GM19025 (cell line): ENCODE measurements at regions not wholly inside any gene's neighbourhood (a gene's known extent, or its start where the extent isn't known, plus 50 kb on each side); places are given as distances from the start of the nearest gene placed in this dataset.
"Not testable (repeated sequence)": the region's sequence is repeated elsewhere in the genome, so short reads cannot be mapped to it uniquely, and the experiment has no call there.

Experiments
- ATAC-seq: cut with Tn5 transposase; IDR thresholded peaks from one replicate; pipeline ENCODE4 v1.9.1; 2021; ENCODE audit warnings: mild to moderate bottlenecking, low read depth, moderate library complexity; ENCODE audit not compliant: unreplicated experiment

- no peak for ATAC-seq
These were observed 264.9 kb upstream of the C1orf174 start for GRCh38 chr1:4164965-4165364.

GRCh38 chr1:4165686-4166300 is 265.7 kb upstream of the C1orf174 start:
- no peak for ATAC-seq

GRCh38 chr1:4166713-4167112 is 266.6 kb upstream of the C1orf174 start:
- no peak for ATAC-seq

- no peak for ATAC-seq
These were observed 269.9 kb upstream of the C1orf174 start for GRCh38 chr1:4169991-4170390.

GRCh38 chr1:4170548-4171340 is 270.7 kb upstream of the C1orf174 start:
- no peak for ATAC-seq

GRCh38 chr1:4171480-4172450 is 271.7 kb upstream of the C1orf174 start:
- ATAC-seq = no peak

- no peak for ATAC-seq
These were observed 272.9 kb upstream of the C1orf174 start for GRCh38 chr1:4172644-4173599.

GRCh38 chr1:4173731-4174130 is 273.7 kb upstream of the C1orf174 start:
- ATAC-seq = no peak

- ATAC-seq = no peak
These were observed 274.5 kb upstream of the C1orf174 start for GRCh38 chr1:4174291-4175200.

GRCh38 chr1:4175566-4176405 is 275.7 kb upstream of the C1orf174 start:
- no peak for ATAC-seq

GRCh38 chr1:4176841-4177240 is 276.8 kb upstream of the C1orf174 start:
- no peak for ATAC-seq

GRCh38 chr1:4177425-4178150 is 277.5 kb upstream of the C1orf174 start:
- ATAC-seq = no peak

- no peak for ATAC-seq
These were observed 278.5 kb upstream of the C1orf174 start for GRCh38 chr1:4178501-4179113.

GRCh38 chr1:4179914-4180735 is 280.1 kb upstream of the C1orf174 start:
- ATAC-seq = no peak

GRCh38 chr1:4186486-4186885 is 286.4 kb upstream of the C1orf174 start:
- ATAC-seq = not testable (repeated sequence)

GRCh38 chr1:4203501-4203900 is 303.4 kb upstream of the C1orf174 start:
- ATAC-seq = no peak
